ENCODE measurements at regions not wholly inside any gene's neighbourhood (a gene's known extent, or its start where the extent isn't known, plus 50 kb on each side); places are given as distances from the start of the nearest gene placed in this dataset.

DNA sequence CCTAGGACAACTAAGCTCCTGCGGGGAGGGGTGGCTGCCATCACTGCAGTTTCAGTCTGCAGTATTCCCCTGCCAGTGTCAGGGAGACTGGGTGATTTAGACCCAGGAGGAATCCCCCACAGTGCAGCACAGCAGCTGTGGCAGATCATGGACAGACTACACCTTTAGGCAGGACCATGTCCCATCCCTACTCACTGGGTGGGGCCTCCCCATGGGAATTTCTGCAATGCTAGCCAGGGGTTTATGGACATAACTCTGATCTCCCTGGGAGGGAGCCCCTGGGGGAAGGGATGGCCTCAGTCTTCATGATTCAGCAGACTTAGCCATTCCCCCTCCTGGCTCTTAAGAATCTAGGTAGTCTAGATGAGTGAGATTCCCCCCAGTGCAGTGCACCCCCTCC is 130.1 kb upstream of the STAC start:
- Histone ChIP-seq H3K4me1 (ENCODE audit: control insufficient read depth, extremely low read depth, insufficient read depth, low read length) (no peaks in the 10 kb centered on the region), H3K9me3 (ENCODE audit: control insufficient read depth, insufficient read depth, low read depth, low read length) (no peaks in the 10 kb centered on the region), H3K27ac (ENCODE audit: insufficient read depth, low read length) (no peak overlapping the region), H3K4me3 (replicated peaks in 1 of 4; ENCODE audit: control extremely low read depth in 1 of 4, insufficient read depth in 1 of 4, low read depth in 3 of 4, low read length in 4 of 4) (no peak overlapping the region), H2AFZ (ENCODE audit: low read length) (no peak overlapping the region), H3K79me2 (ENCODE audit: control insufficient read depth, insufficient read depth, low read length) (no peaks in the 10 kb centered on the region), H3K36me3 (ENCODE audit: control insufficient read depth, insufficient read depth, low read length) (no peaks in the 10 kb centered on the region), H3K9ac (ENCODE audit: insufficient read depth, low read length) (no peak overlapping the region), H3K27me3 (ENCODE audit: control insufficient read depth, insufficient read depth, low read length) (no peaks in the 10 kb centered on the region), H3K4me2 (ENCODE audit: extremely low read depth, insufficient read depth, low read length) (no peak overlapping the region), H4K20me1 (ENCODE audit: control insufficient read depth, extremely low read depth, insufficient read depth, low read length) (no peaks in the 10 kb centered on the region)
- no peak for DNase-seq (ENCODE audit: low read depth in 2 of 2)
- TF ChIP-seq EZH2 (IDR thresholded peaks at IDR 0.05; ENCODE audit: low read length, missing control alignments): no peak
- TF ChIP-seq, protein P1, sequence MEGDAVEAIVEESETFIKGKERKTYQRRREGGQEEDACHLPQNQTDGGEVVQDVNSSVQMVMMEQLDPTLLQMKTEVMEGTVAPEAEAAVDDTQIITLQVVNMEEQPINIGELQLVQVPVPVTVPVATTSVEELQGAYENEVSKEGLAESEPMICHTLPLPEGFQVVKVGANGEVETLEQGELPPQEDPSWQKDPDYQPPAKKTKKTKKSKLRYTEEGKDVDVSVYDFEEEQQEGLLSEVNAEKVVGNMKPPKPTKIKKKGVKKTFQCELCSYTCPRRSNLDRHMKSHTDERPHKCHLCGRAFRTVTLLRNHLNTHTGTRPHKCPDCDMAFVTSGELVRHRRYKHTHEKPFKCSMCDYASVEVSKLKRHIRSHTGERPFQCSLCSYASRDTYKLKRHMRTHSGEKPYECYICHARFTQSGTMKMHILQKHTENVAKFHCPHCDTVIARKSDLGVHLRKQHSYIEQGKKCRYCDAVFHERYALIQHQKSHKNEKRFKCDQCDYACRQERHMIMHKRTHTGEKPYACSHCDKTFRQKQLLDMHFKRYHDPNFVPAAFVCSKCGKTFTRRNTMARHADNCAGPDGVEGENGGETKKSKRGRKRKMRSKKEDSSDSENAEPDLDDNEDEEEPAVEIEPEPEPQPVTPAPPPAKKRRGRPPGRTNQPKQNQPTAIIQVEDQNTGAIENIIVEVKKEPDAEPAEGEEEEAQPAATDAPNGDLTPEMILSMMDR (conservative IDR thresholded peaks at IDR 0.05 in 1 of 2, IDR thresholded peaks at IDR 0.05 in 1 of 2; ENCODE audit: low read depth in 1 of 2, low read length in 2 of 2): no peak

DNA sequence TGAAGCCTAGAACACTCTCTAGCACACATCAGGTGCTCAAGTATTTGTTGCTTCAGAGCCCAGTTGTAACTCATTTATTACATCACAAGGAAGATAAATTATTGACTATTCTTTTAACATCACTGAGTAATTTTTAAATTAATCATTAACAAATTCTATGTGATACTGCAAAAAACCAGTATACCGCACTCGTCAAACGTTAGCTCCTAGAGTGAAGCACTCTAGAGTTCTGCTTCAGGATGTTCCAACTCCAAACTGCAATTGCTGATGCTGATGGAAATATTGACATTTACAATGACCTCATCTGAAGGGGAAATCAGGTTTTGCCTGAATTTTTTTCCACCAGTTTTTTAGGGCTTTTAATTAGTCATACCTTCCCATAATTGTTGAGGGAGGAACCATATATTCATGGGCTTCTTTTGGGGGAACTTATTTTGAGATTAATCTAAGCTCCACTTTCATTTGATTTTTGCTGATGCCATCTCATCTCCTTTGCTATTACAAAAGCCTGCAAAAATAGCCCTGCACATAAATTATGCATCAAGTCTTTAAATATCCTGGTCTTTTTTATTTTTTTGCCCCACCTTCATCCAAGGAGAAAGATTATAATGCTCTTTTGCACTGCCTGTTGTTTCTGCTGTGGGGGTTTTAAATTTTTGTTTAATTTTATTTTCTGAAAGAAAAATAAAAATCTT is 123.0 kb upstream of the STAC start:
- no peak for DNase-seq (ENCODE audit: low read depth in 2 of 2)
- Histone ChIP-seq H3K4me2 (ENCODE audit: extremely low read depth, insufficient read depth, low read length) (no peak overlapping the region), H3K79me2 (ENCODE audit: control insufficient read depth, insufficient read depth, low read length) (no peaks in the 10 kb centered on the region), H2AFZ (ENCODE audit: low read length) (no peak overlapping the region), H3K4me3 (replicated peaks in 1 of 4; ENCODE audit: control extremely low read depth in 1 of 4, insufficient read depth in 1 of 4, low read depth in 3 of 4, low read length in 4 of 4) (no peak overlapping the region), H3K27me3 (ENCODE audit: control insufficient read depth, insufficient read depth, low read length) (no peaks in the 10 kb centered on the region), H3K27ac (ENCODE audit: insufficient read depth, low read length) (no peak overlapping the region), H4K20me1 (ENCODE audit: control insufficient read depth, extremely low read depth, insufficient read depth, low read length) (no peaks in the 10 kb centered on the region), H3K36me3 (ENCODE audit: control insufficient read depth, insufficient read depth, low read length) (no peaks in the 10 kb centered on the region), H3K4me1 (ENCODE audit: control insufficient read depth, extremely low read depth, insufficient read depth, low read length) (no peaks in the 10 kb centered on the region), H3K9ac (ENCODE audit: insufficient read depth, low read length) (no peak overlapping the region), H3K9me3 (ENCODE audit: control insufficient read depth, insufficient read depth, low read depth, low read length) (no peaks in the 10 kb centered on the region)
- TF ChIP-seq EZH2 (IDR thresholded peaks at IDR 0.05; ENCODE audit: low read length, missing control alignments): no peak
- TF ChIP-seq, protein P1 (conservative IDR thresholded peaks at IDR 0.05 in 1 of 2, IDR thresholded peaks at IDR 0.05 in 1 of 2; ENCODE audit: low read depth in 1 of 2, low read length in 2 of 2): no peak

DNA sequence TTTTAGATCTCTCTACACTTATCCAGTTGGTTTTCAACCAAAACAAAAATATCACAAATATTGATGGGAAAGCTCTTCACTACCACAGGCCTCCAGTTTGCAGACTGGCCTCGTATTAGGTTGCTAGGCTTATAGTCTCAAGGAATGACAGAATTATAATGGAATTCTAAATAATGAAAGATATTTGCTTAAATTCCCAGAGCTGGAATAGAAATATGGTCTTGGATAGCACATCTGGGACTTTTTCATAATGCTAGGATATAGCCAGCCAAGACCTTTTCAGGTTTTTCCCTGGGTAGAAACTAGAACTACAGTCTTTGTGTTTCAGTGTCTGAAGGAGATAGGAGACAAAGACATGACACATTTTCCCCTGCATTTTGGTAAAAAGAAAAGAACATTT is 121.9 kb upstream of the STAC start:
- Histone ChIP-seq H3K36me3 (ENCODE audit: control insufficient read depth, insufficient read depth, low read length) (no peaks in the 10 kb centered on the region), H3K9ac (ENCODE audit: insufficient read depth, low read length) (no peak overlapping the region), H3K27ac (ENCODE audit: insufficient read depth, low read length) (no peak overlapping the region), H3K9me3 (ENCODE audit: control insufficient read depth, insufficient read depth, low read depth, low read length) (no peaks in the 10 kb centered on the region), H3K4me1 (ENCODE audit: control insufficient read depth, extremely low read depth, insufficient read depth, low read length) (no peaks in the 10 kb centered on the region), H3K27me3 (ENCODE audit: control insufficient read depth, insufficient read depth, low read length) (no peaks in the 10 kb centered on the region), H2AFZ (ENCODE audit: low read length) (no peak overlapping the region), H4K20me1 (ENCODE audit: control insufficient read depth, extremely low read depth, insufficient read depth, low read length) (no peaks in the 10 kb centered on the region), H3K4me3 (replicated peaks in 1 of 4; ENCODE audit: control extremely low read depth in 1 of 4, insufficient read depth in 1 of 4, low read depth in 3 of 4, low read length in 4 of 4) (no peak overlapping the region), H3K79me2 (ENCODE audit: control insufficient read depth, insufficient read depth, low read length) (no peaks in the 10 kb centered on the region), H3K4me2 (ENCODE audit: extremely low read depth, insufficient read depth, low read length) (no peak overlapping the region)
- TF ChIP-seq, protein P1 (conservative IDR thresholded peaks at IDR 0.05 in 1 of 2, IDR thresholded peaks at IDR 0.05 in 1 of 2; ENCODE audit: low read depth in 1 of 2, low read length in 2 of 2): no peak
- no peak for TF ChIP-seq EZH2 (IDR thresholded peaks at IDR 0.05; ENCODE audit: low read length, missing control alignments)
- no peak for DNase-seq (ENCODE audit: low read depth in 2 of 2)
